Chondrocyte (in vitro differentiated cells): ENCODE measurements at regions not wholly inside any gene's neighbourhood (a gene's known extent, or its start where the extent isn't known, plus 50 kb on each side); places are given as distances from the start of the nearest gene placed in this dataset.

Experiments used
- DNase-seq: peaks from one replicate; pipeline ENCODE4 v3.0.0; 2021; ENCODE audit warnings: mixed read lengths, low spot score
- H3K27ac Mint-ChIP-seq: one replicate; pipeline ENCODE4 v1.8.0; 2021; ENCODE audit warnings: mild to moderate bottlenecking, moderate library complexity, mixed read lengths; ENCODE audit not compliant: unreplicated experiment
- H3K27me3 Mint-ChIP-seq: 2 replicates; pipeline ENCODE4 v1.8.0; 2021; ENCODE audit warnings: low read depth, mixed read lengths
- H3K36me3 Mint-ChIP-seq: 2 replicates; pipeline ENCODE4 v1.8.0; 2021; ENCODE audit warnings: low read depth, mixed read lengths
- H3K4me1 Mint-ChIP-seq: 2 replicates; pipeline ENCODE4 v1.8.0; 2021; ENCODE audit warnings: low read depth, mild to moderate bottlenecking, mixed read lengths
- H3K4me3 Mint-ChIP-seq: one replicate; pipeline ENCODE4 v1.8.0; 2021; ENCODE audit warnings: mild to moderate bottlenecking, moderate library complexity, mixed read lengths; ENCODE audit not compliant: unreplicated experiment
- H3K9me3 Mint-ChIP-seq: 2 replicates; pipeline ENCODE4 v1.8.0; 2021; ENCODE audit warnings: low read depth, mixed read lengths
- CTCF ChIP-seq: fragments of 200-600 bp; sonication (generic); IDR thresholded peaks from 2 replicates; pipeline ENCODE4 v1.5.0; 2021; ENCODE audit warnings: antibody characterized with exemption, mild to moderate bottlenecking, moderate library complexity

DNA sequence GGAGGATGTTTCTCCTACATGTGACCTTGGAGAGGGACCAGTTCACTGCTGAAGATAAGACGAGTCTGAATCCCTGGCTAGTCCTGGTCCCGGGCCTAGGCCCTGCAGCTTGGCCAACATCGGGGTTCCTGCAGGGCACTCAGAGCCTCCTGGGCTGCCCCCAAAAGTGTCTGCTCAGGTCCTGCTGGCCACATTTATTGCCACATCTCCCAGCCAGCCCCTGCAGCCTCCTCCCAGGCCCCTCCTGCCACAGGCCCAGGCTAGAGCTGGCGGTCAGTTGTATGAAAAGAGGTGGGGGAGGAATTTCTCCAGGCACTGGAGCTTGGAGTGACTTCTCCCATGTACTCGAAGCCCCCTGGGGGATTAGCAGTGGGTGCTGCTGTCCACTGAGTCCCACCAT lies 56.5 kb upstream of the PPARA start:
- Mint-ChIP-seq H3K27me3 (no peaks in the 10 kb centered on the region), H3K4me1 (peaks cover 33% of the 10 kb centered on the region), H3K4me3 (no peak overlapping the region), H3K27ac (no peak overlapping the region), H3K36me3 (peaks cover 2% of the 10 kb centered on the region), H3K9me3 (no peaks in the 10 kb centered on the region)
- DNase-seq, result no peak
- TF ChIP-seq CTCF, result no peak

GRCh38 chr22:46094676-46095075 lies 55.6 kb upstream of the PPARA start:
- H3K27ac Mint-ChIP-seq, result peak overlapping the region; percentile 22
- no peak for TF ChIP-seq CTCF
- no peak overlapping the region for H3K4me3 Mint-ChIP-seq
- no peaks in the 10 kb centered on the region for H3K9me3 Mint-ChIP-seq
- peaks cover 2% of the 10 kb centered on the region for H3K36me3 Mint-ChIP-seq
- no peak for DNase-seq
- H3K27me3 Mint-ChIP-seq, result no peaks in the 10 kb centered on the region
- peaks cover 31% of the 10 kb centered on the region for H3K4me1 Mint-ChIP-seq

GRCh38 chr22:46096051-46096450 lies 54.3 kb upstream of the PPARA start:
- Mint-ChIP-seq H3K9me3 (no peaks in the 10 kb centered on the region), H3K27me3 (no peaks in the 10 kb centered on the region), H3K4me3 (no peak overlapping the region), H3K4me1 (peaks cover 28% of the 10 kb centered on the region), H3K27ac (no peak overlapping the region), H3K36me3 (peaks cover 3% of the 10 kb centered on the region)
- no peak for DNase-seq
- no peak for TF ChIP-seq CTCF

DNA sequence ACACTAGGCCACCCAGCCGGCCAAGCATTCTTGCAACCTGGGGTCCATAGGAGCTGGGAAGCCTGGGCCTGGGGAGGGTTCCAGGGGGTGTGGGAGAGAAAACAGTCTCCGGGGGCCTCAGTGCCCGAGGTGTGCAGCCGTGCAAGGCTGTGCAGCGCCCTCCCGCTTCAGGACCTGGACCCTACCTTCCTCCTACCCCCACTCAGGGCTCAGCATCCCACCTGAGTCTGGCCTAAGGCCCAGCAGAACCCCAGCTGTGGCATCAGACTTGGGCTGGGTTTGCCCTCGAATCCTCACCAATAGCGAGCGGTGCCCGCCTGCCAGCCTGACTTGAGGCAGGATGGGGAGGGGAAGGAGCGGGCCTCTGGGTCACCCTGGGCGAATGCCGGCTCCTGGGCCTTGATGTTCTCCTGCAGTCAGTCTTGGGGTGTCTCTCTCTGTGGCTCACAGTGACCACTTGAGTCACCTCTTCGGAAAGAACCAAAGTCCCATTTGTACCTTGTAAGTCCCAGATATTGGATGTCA lies 53.6 kb upstream of the PPARA start:
- Mint-ChIP-seq H3K36me3 (peaks cover 5% of the 10 kb centered on the region), H3K4me3 (no peak overlapping the region), H3K27ac (no peak overlapping the region), H3K4me1 (peaks cover 31% of the 10 kb centered on the region), H3K27me3 (no peaks in the 10 kb centered on the region), H3K9me3 (no peaks in the 10 kb centered on the region)
- no peak for TF ChIP-seq CTCF
- no peak for DNase-seq

GRCh38 chr22:46097268-46097900 lies 52.9 kb upstream of the PPARA start:
- TF ChIP-seq CTCF, result no peak
- Mint-ChIP-seq H3K4me1 (peaks cover 32% of the 10 kb centered on the region), H3K27me3 (no peaks in the 10 kb centered on the region), H3K27ac (no peak overlapping the region), H3K4me3 (no peak overlapping the region), H3K9me3 (no peaks in the 10 kb centered on the region), H3K36me3 (peaks cover 5% of the 10 kb centered on the region)
- no peak for DNase-seq
